ENCODE measurements at regions not wholly inside any gene's neighbourhood (a gene's known extent, or its start where the extent isn't known, plus 50 kb on each side); places are given as distances from the start of the nearest gene placed in this dataset.

- TF ChIP-seq POLR2AphosphoS5 (IDR thresholded peaks at IDR 0.05; ENCODE audit: borderline replicate concordance, low read depth, low read length): no peak
- no peak for TF ChIP-seq EZH2 (IDR thresholded peaks at IDR 0.05)
Measured at GRCh38 chr2:150699218-150699617, 211.8 kb upstream of the RND3 start.
